ENCODE measurements at regions not wholly inside any gene's neighbourhood (a gene's known extent, or its start where the extent isn't known, plus 50 kb on each side); places are given as distances from the start of the nearest gene placed in this dataset.

- no peak overlapping the region for H3K4me2 ChIP-seq (replicated peaks; ENCODE audit: low read depth, low read length, poor library complexity, severe bottlenecking)
- H3K4me3 ChIP-seq (ENCODE audit: control extremely low read depth in 1 of 5, extremely low read depth in 1 of 5, insufficient read depth in 1 of 5, low read depth in 2 of 5, low read length in 4 of 5): no peak overlapping the region
- no peak overlapping the region for H3K9ac ChIP-seq (ENCODE audit: low read length)
- no peak for ATAC-seq (ENCODE audit: low read depth)
- ChIA-PET CTCF (no interaction called here), POLR2A (no interaction called here)
- H3K36me3 ChIP-seq (replicated peaks in 1 of 2; ENCODE audit: control extremely low read depth in 1 of 2, control insufficient read depth in 1 of 2, extremely low read depth in 1 of 2, insufficient read depth in 2 of 2, low read length in 1 of 2): no peaks in the 10 kb centered on the region
- H3K79me2 ChIP-seq (ENCODE audit: control insufficient read depth, insufficient read depth, low read length): no peaks in the 10 kb centered on the region
- no peak overlapping the region for H3K27ac ChIP-seq (ENCODE audit: low read length in 2 of 2)
- no peaks in the 10 kb centered on the region for H4K20me1 ChIP-seq (ENCODE audit: control insufficient read depth, insufficient read depth, low read length, poor library complexity, severe bottlenecking)
- no peak overlapping the region for H3K4me3 Mint-ChIP-seq
- no peak for DNase-seq
- no peaks in the 10 kb centered on the region for H3K4me1 Mint-ChIP-seq
- H3K27me3 ChIP-seq (replicated peaks in 1 of 4; ENCODE audit: control extremely low read depth in 1 of 4, control insufficient read depth in 3 of 4, insufficient read depth in 4 of 4, low read length in 3 of 4): peaks cover 0 to 3% (median 0%) of the 10 kb centered on the region in 4 experiments
- intact Hi-C loops (cut with micrococcal nuclease): no loop called here
- H3K4me1 ChIP-seq (ENCODE audit: control insufficient read depth in 2 of 2, insufficient read depth in 2 of 2, low read length in 2 of 2): no peaks in the 10 kb centered on the region
- peaks cover 0 to 6% (median 3%) of the 10 kb centered on the region in 3 donors for H3K9me3 ChIP-seq (ENCODE audit: control extremely low read depth in 1 of 3, control insufficient read depth in 2 of 3, insufficient read depth in 1 of 3, low read length in 2 of 3)
- H2AFZ ChIP-seq (ENCODE audit: insufficient read depth, low read depth, low read length, poor library complexity, severe bottlenecking): no peak overlapping the region
- H3K9me3 Mint-ChIP-seq (ENCODE audit: insufficient read depth): peaks cover 5% of the 10 kb centered on the region
- TF ChIP-seq EZH2 (IDR thresholded peaks at IDR 0.05; ENCODE audit: borderline replicate concordance, insufficient read depth, low read depth, low read length, poor library complexity, severe bottlenecking) (no peak), CTCF (IDR thresholded peaks at IDR 0.05) (no peak)
- H3K27ac Mint-ChIP-seq: no peak overlapping the region
- peaks cover 4% of the 10 kb centered on the region for H3K27me3 Mint-ChIP-seq
These were observed 68.7 kb upstream of the NMNAT3 start for GRCh38 chr3:139746481-139746880.

GRCh38 chr3:139745831-139746230 lies 68.1 kb upstream of the NMNAT3 start:
- POLR2A ChIA-PET: no interaction called here

More at GRCh38 chr3:139745831-139746230, 68.1 kb upstream of the NMNAT3 start:
- Histone ChIP-seq H3K4me1 (ENCODE audit: control insufficient read depth in 2 of 2, insufficient read depth in 2 of 2, low read length in 2 of 2) (no peaks in the 10 kb centered on the region), H3K79me2 (ENCODE audit: control insufficient read depth, insufficient read depth, low read length) (no peaks in the 10 kb centered on the region), H2AFZ (ENCODE audit: insufficient read depth, low read depth, low read length, poor library complexity, severe bottlenecking) (no peak overlapping the region), H4K20me1 (ENCODE audit: control insufficient read depth, insufficient read depth, low read length, poor library complexity, severe bottlenecking) (no peaks in the 10 kb centered on the region), H3K9me3 (ENCODE audit: control extremely low read depth in 1 of 3, control insufficient read depth in 2 of 3, insufficient read depth in 1 of 3, low read length in 2 of 3) (peaks cover 0 to 6% (median 3%) of the 10 kb centered on the region in 3 donors), H3K4me3 (ENCODE audit: control extremely low read depth in 1 of 5, extremely low read depth in 1 of 5, insufficient read depth in 1 of 5, low read depth in 2 of 5, low read length in 4 of 5) (no peak overlapping the region), H3K27ac (ENCODE audit: low read length in 2 of 2) (no peak overlapping the region), H3K27me3 (replicated peaks in 1 of 4; ENCODE audit: control extremely low read depth in 1 of 4, control insufficient read depth in 3 of 4, insufficient read depth in 4 of 4, low read length in 3 of 4) (peaks cover 0 to 3% (median 0%) of the 10 kb centered on the region in 4 experiments), H3K36me3 (replicated peaks in 1 of 2; ENCODE audit: control extremely low read depth in 1 of 2, control insufficient read depth in 1 of 2, extremely low read depth in 1 of 2, insufficient read depth in 2 of 2, low read length in 1 of 2) (no peaks in the 10 kb centered on the region), H3K4me2 (replicated peaks; ENCODE audit: low read depth, low read length, poor library complexity, severe bottlenecking) (no peak overlapping the region), H3K9ac (ENCODE audit: low read length) (no peak overlapping the region)
- CTCF ChIA-PET: no interaction called here
- no peak overlapping the region for H3K27ac Mint-ChIP-seq
- intact Hi-C loops (cut with micrococcal nuclease): no loop called here
- ATAC-seq (ENCODE audit: low read depth) (no peak), DNase-seq (no peak)
- TF ChIP-seq EZH2 (IDR thresholded peaks at IDR 0.05; ENCODE audit: borderline replicate concordance, insufficient read depth, low read depth, low read length, poor library complexity, severe bottlenecking): no peak
- no peak for TF ChIP-seq CTCF (IDR thresholded peaks at IDR 0.05)
- H3K4me3 Mint-ChIP-seq: no peak overlapping the region
- WGBS (ENCODE audit: insufficient coverage): 91% methylated on average over 2 of the region's 4 CpGs
- H3K9me3 Mint-ChIP-seq (ENCODE audit: insufficient read depth): peaks cover 4% of the 10 kb centered on the region
- peaks cover 4% of the 10 kb centered on the region for H3K27me3 Mint-ChIP-seq
- H3K4me1 Mint-ChIP-seq: no peaks in the 10 kb centered on the region
